Coronary artery (tissue), 2 donors: ENCODE measurements at regions not wholly inside any gene's neighbourhood (a gene's known extent, or its start where the extent isn't known, plus 50 kb on each side); places are given as distances from the start of the nearest gene placed in this dataset.
"Not testable (repeated sequence)": the region's sequence is repeated elsewhere in the genome, so short reads cannot be mapped to it uniquely, and the experiment has no call there.

Source experiments
- DNase-seq: peaks from one replicate; pipeline ENCODE4 v3.0.0-alpha.2; 2017; ENCODE audit warnings: low spot score
- H3K27ac ChIP-seq, 2 donors: fragments of 200-600 bp; sonication (generic); one replicate each; pipeline ENCODE4 v1.5.1; 2016 to 2019
- H3K4me3 ChIP-seq: fragments of 200-600 bp; sonication (generic); 2 replicates; pipeline ENCODE4 v1.5.1; 2016; ENCODE audit warnings: mild to moderate bottlenecking, moderate library complexity
- CTCF ChIP-seq: fragments of 200-600 bp; sonication (generic); IDR thresholded peaks from one replicate; pipeline ENCODE4 v1.5.1; 2019; ENCODE audit warnings: antibody characterized with exemption

- no peak for TF ChIP-seq CTCF
Observed at GRCh38 chrX:54615109-54615508, 85.1 kb downstream of the GNL3L start.

DNA sequence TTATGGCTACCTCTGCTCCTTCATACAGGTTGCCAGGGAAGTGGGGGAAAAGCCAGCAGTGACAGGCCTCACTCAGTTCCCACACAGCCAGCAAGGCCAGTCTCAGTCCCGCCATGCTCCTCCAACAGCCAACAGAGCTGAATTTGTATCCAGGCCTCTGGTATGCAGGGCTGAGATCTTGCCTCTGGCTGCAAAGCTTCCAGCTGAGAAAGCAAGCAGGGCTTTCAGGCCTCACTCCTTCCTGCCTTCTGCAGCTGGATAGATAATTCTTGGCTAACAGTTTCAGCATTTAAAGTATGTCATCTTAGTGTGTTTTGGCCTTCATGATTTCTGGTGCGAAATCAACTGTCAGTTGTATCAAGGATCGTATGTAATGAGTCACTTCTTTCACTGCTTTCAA, 103.6 kb downstream of the GNL3L start:
- H3K4me3 ChIP-seq = no peak overlapping the region
- TF ChIP-seq CTCF = no peak
- no peak for DNase-seq
- H3K27ac ChIP-seq = no peak overlapping the region

More at GRCh38 chrX:54615109-54615508, 85.1 kb downstream of the GNL3L start:
- Histone ChIP-seq H3K27ac (no peak overlapping the region), H3K4me3 (no peak overlapping the region)
- no peak for DNase-seq

- no peak for DNase-seq
- Histone ChIP-seq H3K4me3 (peak overlapping the region; percentile 68), H3K27ac (peak overlapping the region; percentile 59 to 87)
- TF ChIP-seq CTCF = no peak
Observed at GRCh38 chrX:54639018-54639345, 109.0 kb downstream of the GNL3L start.

DNA sequence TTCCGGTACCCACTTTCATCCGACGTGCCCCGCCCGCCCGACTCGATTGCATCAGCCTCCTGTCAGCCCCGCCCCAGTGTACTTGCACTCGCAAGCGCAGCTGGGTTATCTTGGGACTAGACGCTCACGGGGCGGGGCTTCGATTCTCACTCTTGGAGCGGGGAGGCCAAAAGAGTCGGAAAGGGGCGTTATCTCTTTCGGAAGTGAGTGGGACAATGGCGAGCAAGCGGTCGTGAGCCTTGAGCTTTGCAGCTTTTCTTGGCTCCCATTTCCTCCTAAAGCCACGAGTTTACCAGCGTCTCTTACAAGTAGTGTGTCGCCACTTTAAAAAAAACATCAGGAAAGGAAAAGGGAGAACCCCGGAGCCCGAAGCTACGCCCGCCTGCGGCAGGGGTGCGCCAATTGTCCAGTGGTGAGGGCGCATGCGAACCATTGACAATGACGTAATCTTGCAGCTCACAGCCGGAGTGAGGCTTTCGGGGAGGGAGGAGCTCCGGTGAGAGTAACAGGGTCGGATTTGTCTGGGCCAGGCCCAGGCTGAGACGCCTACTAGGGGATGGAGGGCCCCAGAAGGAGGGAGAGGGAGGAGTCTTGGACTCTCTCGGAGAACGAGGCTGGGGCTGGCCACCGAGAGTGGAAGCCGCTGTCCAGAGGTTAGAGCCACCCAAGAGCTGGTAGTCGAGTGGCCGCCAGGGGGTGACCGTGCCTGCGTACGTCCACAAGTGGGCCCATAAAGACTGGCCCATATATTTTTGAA, 109.5 kb downstream of the GNL3L start:
- Histone ChIP-seq H3K27ac (peak overlapping the region; percentile 59 to 87), H3K4me3 (peak overlapping the region; percentile 68)
- TF ChIP-seq CTCF = peak; percentile 49
- DNase-seq = peak; percentile 95

DNA sequence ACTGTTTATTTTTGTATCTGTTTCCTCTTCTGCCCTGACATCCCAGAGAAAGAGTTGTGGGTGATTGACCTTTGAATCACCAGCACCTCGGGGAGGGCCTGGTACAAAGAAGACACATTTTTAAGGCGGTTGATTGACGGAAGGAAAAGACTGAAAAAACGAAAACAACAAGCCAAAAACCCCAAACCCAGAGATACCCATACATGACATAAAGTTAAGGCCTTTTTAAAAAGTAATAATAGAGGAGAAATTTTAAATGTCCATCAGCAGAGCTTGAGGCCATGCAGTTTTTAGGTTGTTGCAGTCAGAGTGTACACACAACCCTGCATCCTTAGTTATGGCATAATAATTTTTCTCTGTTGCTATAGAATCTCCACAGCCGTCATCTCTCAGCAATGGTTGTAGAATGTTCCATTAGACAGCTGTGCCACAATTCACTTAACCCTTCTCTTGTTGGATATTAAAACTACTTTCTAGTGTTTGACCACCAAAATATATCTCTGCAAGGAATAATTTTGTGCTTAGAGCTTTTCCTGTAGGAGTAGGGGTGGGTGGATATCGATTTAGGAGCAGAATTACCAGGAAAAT, 110.2 kb downstream of the GNL3L start:
- TF ChIP-seq CTCF = no peak
- Histone ChIP-seq H3K27ac (peak overlapping the region; percentile 59 to 87), H3K4me3 (peak overlapping the region; percentile 68)
- no peak for DNase-seq

DNA sequence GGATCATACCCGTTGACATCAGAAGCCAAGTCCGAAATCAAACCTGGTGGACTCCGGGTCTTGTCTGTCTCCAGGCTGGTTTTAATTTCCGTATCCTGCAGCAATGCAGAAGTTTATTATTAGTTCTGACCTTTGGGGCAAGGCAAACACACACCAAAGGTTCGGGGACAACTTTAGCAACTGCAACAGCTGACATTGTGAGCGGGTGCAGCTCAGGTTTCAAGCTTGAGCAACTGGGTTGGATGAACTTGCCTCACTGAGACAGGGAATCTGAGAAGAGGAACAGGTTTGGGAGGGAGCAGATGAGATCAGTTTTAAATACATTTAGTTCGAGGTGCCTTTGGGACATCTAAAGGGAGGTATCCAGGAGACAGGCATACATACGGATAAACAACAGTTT, 110.7 kb downstream of the GNL3L start:
- Histone ChIP-seq H3K27ac (peak overlapping the region; percentile 59 to 87), H3K4me3 (no peak overlapping the region)
- no peak for DNase-seq
- no peak for TF ChIP-seq CTCF

- no peak overlapping the region for H3K4me3 ChIP-seq
- no peak for TF ChIP-seq CTCF
- DNase-seq = no peak
- H3K27ac ChIP-seq = no peak overlapping the region
Observed at GRCh38 chrX:54641530-54641929, 111.5 kb downstream of the GNL3L start.

DNA sequence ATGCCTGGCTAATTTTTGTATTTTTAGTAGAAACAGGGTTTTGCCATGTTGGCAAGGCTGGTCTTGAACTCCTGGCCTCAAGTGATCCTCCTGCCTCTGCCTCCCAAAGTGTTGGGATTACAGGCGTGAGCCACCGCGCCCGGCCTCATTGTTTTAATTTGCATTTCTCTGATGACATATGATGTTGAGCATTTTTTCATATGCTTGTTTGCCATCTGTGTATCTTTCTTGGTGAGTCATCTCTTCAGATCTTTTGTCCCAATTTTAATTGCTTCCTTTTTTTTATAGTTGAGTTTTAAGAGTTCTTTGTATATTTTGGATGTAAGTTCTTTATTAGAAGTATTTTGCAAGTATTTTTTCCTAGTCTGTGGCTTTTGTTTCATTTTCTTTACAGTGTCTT, 117.6 kb downstream of the GNL3L start:
- not testable (repeated sequence) for DNase-seq, H3K4me3 ChIP-seq, H3K27ac ChIP-seq
